ENCODE measurements at regions not wholly inside any gene's neighbourhood (a gene's known extent, or its start where the extent isn't known, plus 50 kb on each side); places are given as distances from the start of the nearest gene placed in this dataset.

GRCh38 chr4:134073711-134074110 lies 127.9 kb downstream of the PABPC4L start:
- TF ChIP-seq, protein P1, sequence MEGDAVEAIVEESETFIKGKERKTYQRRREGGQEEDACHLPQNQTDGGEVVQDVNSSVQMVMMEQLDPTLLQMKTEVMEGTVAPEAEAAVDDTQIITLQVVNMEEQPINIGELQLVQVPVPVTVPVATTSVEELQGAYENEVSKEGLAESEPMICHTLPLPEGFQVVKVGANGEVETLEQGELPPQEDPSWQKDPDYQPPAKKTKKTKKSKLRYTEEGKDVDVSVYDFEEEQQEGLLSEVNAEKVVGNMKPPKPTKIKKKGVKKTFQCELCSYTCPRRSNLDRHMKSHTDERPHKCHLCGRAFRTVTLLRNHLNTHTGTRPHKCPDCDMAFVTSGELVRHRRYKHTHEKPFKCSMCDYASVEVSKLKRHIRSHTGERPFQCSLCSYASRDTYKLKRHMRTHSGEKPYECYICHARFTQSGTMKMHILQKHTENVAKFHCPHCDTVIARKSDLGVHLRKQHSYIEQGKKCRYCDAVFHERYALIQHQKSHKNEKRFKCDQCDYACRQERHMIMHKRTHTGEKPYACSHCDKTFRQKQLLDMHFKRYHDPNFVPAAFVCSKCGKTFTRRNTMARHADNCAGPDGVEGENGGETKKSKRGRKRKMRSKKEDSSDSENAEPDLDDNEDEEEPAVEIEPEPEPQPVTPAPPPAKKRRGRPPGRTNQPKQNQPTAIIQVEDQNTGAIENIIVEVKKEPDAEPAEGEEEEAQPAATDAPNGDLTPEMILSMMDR (IDR thresholded peaks at IDR 0.05) = no peak
- TF ChIP-seq POLR2AphosphoS5 (IDR thresholded peaks at IDR 0.05) (no peak), POLR2A (IDR thresholded peaks at IDR 0.05) (no peak)
